ENCODE measurements at regions not wholly inside any gene's neighbourhood (a gene's known extent, or its start where the extent isn't known, plus 50 kb on each side); places are given as distances from the start of the nearest gene placed in this dataset.

DNA sequence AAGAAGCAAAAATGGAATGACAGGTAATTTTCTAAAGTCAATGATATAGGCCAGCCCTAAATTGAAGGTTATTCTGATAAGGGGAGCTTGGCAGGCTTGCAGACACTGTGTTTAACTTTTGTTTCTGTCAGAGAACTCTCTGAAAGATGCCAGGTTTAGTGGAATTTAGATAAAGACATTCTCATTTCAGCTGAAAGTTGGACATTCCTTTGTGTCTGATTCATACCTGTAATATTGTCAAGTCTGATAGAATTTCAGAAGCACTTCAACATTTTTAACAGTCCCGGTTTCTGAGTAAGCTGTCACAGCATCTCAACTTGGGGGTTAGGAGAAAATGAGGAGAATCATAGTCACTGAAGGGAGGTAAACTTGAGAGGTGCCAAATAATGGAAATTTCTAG, 84.0 kb downstream of the DIPK2A start:
- no peak for TF ChIP-seq EGR1 (IDR thresholded peaks at IDR 0.05)
- TF ChIP-seq NFIC (IDR thresholded peaks at IDR 0.05) = no peak
- TF ChIP-seq RAD21 (IDR thresholded peaks at IDR 0.05; ENCODE audit: low read depth) = no peak
- TF ChIP-seq, protein P1, sequence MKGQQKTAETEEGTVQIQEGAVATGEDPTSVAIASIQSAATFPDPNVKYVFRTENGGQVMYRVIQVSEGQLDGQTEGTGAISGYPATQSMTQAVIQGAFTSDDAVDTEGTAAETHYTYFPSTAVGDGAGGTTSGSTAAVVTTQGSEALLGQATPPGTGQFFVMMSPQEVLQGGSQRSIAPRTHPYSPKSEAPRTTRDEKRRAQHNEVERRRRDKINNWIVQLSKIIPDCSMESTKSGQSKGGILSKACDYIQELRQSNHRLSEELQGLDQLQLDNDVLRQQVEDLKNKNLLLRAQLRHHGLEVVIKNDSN (IDR thresholded peaks at IDR 0.05) = no peak
- TF ChIP-seq, protein P2, sequence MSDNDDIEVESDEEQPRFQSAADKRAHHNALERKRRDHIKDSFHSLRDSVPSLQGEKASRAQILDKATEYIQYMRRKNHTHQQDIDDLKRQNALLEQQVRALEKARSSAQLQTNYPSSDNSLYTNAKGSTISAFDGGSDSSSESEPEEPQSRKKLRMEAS (IDR thresholded peaks at IDR 0.05) = no peak
- no peak for TF ChIP-seq TEAD4 (IDR thresholded peaks at IDR 0.05)
- TF ChIP-seq EP300 (IDR thresholded peaks at IDR 0.05; ENCODE audit: borderline replicate concordance) = no peak
